ENCODE measurements at regions not wholly inside any gene's neighbourhood (a gene's known extent, or its start where the extent isn't known, plus 50 kb on each side); places are given as distances from the start of the nearest gene placed in this dataset.

DNA sequence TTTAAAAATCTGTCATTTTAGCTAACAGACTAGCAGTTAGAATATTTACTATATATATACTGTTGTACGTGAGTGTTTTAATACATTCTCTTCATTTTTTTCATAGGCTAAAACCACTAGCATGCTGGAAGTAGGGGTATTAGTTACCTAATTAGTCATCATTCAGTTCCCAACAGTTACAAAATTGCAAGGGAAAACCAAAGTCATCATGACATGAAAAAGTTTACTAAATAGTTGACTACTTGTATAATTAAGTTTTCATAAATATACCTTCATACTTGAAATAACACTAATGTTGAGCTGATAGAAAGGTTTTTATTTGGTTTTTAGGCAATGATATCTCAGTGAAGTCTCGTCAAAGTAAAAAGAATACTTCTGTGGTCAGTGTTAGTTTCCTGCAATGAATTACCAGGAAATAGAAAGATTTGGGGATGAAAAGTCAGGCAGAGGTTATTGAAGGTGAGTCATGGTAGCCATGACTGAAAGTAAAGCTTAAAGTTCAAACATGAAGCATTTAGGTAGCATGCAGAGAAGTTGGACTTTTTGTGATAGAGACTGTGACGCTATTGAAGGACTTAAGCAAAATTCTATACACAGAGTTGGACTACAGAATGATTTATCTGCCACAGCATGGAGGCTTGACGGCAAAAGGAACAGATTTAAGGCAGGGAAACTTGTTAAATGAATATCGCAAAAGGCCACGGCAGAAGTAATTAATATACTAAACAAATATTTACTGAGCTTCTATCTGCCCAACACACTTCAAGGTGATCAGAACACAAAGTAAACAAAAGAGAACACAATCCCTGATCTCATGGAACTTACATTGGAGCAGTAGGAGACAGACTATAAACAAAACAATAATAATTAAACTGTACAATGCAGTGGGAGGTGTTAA is 828.1 kb upstream of the FAT3 start:
- no peak for DNase-seq (ENCODE audit: low read depth in 4 of 4, low spot score in 2 of 4)

DNA sequence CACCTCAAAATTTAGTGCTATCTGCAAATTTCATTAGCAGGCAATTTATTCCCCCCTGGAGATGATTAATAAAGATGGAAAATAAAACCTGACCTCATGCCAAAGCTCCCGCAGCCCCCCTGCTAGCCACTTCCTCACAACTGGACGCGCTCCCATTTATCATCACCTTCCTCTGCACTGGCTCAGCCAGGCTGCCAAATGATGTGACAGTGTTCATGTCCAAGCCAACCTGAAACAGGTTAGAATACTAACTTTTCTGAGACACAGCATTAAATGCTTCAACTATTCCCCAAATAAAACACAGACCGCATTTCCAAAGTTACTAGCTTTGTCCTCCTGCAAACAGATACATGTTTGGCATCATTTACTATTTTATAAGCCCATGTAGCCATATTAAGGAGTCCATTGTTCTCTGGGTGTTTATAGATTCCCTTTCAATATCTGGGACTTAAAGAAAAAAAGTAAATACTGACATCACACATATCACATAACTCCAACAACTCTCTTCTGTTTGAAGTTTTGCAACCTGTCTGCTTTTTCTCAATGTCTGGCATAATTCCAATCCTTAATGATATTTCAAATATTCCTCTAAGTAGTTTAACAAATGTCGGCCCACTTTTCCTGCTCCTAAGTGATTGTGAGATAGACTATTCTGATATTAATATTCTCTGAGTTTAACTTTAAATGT is 829.7 kb upstream of the FAT3 start:
- DNase-seq (ENCODE audit: low read depth in 4 of 4, low spot score in 2 of 4): no peak

DNA sequence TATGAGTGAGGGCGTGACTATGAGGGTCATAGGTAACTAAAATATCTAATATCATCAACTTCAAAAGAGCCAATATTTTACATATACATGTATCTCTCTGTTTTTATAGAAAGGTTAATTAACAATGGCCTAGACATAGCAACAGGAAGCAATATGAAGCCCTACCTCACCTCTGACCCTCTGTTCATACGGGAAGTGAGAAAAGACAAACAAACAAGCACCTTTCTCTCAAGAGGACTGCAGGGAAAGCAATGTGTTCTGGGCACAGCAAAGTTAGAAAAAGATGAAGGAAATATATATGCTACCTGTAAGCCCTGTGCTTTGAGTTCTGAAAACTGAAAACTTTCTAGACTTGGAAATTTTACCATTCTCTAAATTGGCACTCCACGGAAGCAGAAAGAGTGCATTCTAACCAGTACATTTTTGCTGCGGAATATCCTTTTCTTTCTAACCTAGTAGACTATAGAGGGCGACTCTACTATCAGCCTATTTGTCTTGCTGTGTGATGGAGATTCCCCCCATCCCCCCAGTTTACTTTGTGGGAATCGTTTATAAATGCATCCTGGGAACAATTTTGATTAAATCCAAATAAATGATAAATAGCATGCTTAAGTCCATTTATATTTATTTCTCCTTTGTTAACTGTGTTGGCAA is 830.4 kb upstream of the FAT3 start:
- DNase-seq (ENCODE audit: low read depth in 4 of 4, low spot score in 2 of 4): no peak

DNA sequence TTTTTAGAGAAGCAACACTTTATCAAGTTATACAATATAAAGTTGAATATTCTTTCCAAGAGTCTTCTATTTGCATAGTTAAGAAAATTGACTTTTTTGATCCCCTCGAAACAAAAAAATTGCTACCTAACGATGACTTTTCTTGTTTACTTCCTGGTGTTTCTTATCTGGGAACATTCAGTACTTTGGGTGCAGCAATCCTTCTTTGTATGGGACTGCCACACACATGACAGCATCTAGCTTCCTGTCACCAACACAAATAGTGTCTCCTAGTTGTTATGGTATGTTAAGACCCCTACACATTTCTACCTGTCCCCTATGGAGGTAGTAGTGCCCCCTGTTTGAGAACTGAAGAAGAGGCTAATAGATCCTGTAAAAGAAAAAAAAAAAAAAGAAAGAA is 841.7 kb upstream of the FAT3 start:
- no peak for DNase-seq (ENCODE audit: low read depth in 4 of 4, low spot score in 2 of 4)

DNA sequence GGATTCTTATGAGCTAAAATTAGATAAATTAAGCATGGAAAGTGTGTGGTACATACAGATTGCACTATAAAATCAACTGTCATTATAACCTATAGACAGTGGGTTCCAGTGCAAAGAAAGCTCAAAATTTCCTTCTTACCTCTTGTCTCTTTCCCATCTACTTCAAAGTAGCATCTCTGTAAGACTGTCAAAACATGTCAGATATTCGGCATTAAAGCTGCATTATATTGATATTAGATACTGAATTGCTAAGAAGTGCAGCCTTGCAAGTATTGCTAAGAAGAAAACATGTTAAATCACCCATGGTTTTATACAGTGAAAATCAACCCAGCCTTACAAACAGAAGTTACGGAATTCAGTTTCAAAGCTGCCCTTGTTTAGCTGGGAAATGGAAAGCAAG is 849.8 kb upstream of the FAT3 start:
- DNase-seq (ENCODE audit: low read depth in 4 of 4, low spot score in 2 of 4): no peak

DNA sequence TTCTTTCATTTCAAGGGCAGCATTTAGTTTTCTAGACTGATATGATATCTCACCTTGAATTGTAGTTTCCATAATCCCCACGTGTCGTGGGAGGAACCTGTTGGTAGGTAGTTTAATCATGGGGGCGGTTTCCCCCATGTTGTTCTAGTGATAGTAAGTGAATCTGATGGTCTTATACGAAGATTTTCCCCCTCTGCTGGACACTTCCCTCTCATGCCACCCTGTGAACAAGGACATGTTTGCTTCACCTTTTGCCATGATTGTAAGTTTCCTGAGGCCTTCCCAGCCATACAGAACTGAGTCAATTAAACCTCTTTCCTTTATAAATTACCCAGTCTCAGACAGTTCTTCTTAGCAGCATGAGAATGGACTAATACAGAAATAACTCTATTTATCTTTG is 851.1 kb upstream of the FAT3 start:
- no peak for DNase-seq (ENCODE audit: low read depth in 4 of 4, low spot score in 2 of 4)

DNA sequence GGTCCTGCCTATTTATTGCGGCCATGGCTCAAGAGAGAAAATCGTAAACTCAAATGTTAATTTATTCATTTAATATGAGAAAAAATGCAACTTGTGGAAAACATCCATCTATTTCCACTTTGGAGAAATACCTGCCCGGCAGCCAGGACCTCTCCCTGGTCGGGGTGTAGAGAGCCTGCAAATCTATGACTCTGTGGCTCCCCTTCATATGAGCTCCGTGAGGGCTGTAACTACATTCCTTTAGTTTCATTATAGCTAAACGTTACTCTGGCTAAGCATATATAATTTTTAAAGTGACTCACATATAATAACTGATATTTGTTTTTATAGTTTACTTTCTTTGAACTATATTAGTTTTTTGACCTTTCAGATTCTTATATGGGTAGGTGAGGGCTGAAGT is 857.8 kb upstream of the FAT3 start:
- no peak for DNase-seq (ENCODE audit: low read depth in 4 of 4, low spot score in 2 of 4)

DNA sequence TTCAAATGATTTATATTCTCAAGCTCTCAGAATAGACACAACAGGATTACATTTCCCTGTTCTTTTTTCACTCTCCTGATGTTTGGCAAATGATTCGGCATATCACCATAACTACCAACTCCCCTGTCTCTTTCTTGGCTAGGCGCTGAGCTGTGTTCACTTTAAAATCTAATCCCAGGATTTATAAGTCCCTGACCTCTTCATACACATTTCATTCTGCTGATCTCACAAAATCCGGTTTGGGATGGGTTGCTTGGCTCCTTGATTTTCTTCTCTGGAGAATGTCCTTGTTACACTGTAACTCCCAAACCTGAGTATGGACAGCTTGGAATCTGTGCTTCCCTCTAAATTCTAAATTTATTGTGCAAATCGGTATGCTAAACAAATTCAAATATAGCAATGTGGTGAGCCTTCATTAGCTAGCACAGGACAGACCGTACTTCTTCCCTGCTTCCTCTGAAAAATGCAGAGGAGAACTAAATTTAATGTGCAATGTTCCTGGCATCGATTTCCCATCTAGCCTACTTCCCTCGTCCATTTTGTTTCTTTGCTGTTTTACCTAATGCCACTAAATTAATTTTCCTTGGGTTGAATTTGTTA is 858.5 kb upstream of the FAT3 start:
- DNase-seq (ENCODE audit: low read depth in 4 of 4, low spot score in 2 of 4): no peak

DNA sequence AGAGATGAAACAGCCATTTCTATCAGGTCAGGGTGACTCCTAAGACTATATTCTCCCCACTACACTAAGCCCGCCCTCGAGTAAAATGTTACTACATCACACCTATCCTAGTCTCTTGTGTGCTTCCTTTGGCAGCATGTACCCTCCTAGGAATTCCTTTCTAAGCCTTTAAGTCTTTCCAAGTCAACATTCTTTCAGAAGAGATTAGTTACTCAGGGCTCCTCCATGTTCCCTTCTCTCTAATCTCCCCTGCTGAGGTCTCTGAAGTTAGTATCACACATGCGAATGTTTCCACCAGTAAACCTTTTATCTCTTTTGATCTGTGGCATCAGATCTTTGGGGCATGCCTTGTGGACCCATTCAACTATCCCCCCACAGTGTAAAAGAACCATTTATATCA is 873.7 kb upstream of the FAT3 start:
- DNase-seq (ENCODE audit: low read depth in 4 of 4, low spot score in 2 of 4): no peak

DNA sequence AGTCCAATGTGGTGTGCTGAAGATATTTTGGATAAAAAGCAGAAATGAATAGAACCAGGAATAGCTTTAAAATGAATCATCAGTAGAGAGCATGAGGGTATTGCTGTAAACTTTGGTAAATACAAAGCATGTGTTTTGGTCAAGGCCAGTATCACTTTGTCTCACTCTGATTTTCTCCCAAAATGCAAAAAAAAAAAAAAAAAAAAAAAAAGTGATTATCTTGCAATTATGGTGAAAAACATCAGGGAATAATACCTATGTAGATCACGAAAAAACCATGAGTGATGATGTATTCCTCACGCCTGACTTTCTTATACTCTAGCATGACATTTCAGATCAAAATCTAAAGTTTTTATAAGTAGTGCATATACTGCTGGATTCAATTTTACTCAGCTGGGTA is 897.9 kb upstream of the FAT3 start:
- DNase-seq (ENCODE audit: low read depth in 4 of 4, low spot score in 2 of 4): no peak

DNA sequence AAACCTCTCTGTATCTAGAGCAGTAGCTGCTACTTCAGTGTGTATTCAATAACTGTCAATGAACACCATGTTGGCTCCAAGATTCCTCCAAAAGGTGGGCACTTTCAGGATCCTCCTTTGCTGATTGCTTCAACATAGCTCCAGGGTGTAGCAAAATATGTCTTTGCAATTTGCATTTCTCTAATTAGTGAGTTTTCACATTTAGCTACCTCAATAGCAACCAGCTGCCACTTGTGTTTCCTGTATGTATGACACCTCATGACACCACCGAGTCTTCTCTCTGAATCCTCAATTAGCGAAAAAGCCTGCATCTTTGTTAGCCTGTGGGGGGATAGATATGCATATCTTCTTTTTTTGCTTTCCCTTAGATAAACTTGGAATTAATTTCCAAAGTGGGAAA is 898.3 kb upstream of the FAT3 start:
- DNase-seq (ENCODE audit: low read depth in 4 of 4, low spot score in 2 of 4): no peak

DNA sequence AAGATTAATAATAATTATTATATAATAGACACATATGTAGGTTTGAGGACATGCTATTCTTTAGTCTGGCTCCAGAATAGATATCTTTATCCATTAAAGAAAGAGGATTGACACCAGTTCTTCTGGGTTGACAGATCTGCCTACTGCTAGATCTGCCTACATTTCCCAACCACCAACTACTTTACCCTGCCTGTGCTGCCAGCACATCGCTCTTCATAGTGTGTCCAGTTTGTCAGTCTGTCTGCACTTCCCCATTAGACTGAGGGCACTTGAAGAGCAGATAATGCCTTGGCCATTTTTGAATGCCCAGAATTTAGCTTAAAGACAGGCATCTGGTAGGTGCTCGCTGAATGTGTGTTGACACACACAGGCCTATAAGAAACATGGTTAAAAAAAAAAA is 910.1 kb upstream of the FAT3 start:
- no peak for DNase-seq (ENCODE audit: low read depth in 4 of 4, low spot score in 2 of 4)

DNA sequence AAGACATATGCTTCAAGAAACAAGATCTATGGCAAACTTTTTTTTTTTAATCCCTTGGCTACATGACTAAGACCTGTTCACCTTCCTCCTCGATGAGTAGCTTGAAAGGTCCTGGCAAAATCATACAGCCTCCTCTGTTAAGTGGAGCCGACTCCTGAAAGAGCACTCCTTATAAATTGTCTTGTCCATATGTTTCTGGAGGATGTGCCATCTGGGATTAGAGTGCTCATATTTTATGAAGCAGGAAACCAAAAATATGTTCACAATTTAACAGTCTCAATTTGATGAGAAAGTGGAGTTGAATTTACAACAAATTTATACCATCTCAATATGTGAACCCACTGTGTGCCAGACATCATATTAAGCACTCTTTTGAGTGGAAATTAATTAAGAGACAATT is 912.1 kb upstream of the FAT3 start:
- DNase-seq (ENCODE audit: low read depth in 4 of 4, low spot score in 2 of 4): no peak

DNA sequence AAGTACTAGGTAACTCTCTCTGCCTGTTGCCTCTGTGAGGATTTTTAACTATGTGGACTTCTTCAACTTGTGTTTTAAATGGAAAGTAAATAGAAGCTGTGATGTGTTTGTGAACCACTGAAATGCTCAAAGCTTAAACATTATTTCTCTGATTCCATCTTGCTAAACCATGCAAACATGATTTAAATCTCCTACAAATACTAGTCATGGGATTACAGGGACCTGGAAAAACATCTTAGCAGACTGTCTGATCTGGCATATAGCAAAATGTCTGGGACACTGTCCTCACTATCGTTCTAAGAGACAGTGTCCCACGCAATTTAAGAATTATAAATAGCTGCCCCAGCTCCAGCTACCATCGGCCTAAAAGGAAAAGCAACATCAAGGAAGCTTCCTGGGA is 914.5 kb upstream of the FAT3 start:
- DNase-seq (ENCODE audit: low read depth in 4 of 4, low spot score in 2 of 4): no peak

DNA sequence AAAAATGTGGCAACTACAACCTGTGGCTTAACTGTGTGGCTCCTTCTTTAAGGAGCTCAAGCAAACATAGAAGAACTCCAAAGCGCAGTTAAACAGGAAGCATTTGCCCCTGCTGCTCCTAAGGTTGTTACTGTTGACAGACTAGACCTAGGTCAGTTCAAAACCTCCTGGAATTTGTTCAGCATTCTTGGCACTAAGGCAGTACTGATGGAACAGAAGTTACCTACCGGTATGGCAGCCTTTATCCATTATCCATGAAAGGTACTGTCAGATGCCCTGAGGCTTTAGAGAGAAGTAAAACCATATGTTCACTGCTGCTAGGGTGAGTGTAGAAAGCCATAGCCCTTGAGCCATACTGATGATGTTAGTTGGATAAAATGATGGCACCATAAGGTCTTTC is 916.5 kb upstream of the FAT3 start:
- no peak for DNase-seq (ENCODE audit: low read depth in 4 of 4, low spot score in 2 of 4)

DNA sequence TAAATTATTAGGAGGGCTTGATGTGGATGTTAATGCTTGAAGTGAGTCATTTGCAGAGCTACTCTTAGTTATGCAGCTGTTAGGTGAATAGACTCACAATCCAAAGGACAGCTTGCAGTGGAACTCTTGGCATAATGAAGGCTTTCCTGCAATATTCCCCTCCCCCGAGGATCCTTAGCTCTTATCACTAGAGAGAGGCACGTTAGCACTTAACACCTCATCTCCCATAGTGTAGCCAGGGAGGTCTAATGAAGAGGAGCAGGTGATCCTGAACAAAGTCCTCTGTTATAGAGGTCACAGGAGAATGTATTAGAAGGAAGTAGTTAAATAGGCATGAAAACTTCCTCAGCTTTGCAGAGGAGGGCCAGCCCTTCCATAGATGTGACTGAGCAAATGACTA is 919.2 kb upstream of the FAT3 start:
- no peak for DNase-seq (ENCODE audit: low read depth in 4 of 4, low spot score in 2 of 4)

DNA sequence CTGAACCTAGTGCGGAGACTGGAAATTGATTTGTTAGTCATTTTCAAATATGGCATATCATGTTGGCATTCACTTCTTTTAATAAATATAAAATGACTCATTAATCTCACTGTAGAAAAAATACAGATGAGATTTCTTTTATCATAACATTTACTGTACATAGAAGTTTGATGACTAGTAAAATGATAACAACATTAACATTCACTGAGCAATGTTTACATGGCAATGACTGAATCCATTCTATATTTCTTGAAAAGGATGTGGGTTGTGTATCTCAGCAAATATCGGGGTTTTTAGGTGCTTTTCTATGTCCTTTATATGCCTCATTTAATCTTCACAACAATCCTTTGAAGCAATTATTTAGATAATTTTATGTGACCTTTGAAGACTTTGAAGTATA is 920.9 kb upstream of the FAT3 start:
- DNase-seq (ENCODE audit: low read depth in 4 of 4, low spot score in 2 of 4): no peak

DNA sequence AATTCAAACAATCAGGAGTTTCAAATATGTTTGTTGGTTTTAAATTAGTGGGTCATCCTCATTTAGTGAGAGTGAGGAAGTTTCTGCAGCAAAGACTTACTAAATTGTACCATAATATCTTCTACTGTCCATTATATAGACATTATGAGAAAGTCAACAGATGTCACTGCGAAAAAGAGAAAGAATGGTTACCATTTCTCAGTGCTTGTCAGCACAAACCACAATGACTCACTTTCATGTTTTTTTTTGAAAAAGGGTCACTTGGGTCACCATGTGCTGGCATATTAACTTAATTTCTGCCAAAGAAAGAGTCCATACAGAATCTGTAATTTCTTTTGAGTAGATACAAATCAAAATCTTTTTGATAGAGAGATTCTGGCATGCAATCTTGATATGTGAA is 924.6 kb upstream of the FAT3 start:
- DNase-seq (ENCODE audit: low read depth in 4 of 4, low spot score in 2 of 4): no peak

DNA sequence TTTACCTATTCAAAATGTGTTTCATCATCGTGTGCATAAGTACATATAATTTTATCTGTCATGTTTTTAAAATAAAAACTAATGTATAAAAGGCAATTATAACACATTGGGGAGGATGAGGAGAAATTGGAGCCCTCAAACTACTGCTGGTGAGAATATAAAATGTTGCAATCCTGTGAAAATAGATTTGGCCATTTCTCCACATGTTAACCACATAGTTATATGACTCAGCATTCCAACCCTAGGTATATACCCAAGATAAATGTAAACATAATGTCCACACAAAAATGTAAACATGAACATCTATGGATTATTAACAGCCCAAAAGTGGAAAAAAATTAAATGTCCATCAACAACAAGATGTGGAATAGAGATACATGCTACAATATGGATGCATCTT is 928.0 kb upstream of the FAT3 start:
- DNase-seq (ENCODE audit: low read depth in 4 of 4, low spot score in 2 of 4): no peak

DNA sequence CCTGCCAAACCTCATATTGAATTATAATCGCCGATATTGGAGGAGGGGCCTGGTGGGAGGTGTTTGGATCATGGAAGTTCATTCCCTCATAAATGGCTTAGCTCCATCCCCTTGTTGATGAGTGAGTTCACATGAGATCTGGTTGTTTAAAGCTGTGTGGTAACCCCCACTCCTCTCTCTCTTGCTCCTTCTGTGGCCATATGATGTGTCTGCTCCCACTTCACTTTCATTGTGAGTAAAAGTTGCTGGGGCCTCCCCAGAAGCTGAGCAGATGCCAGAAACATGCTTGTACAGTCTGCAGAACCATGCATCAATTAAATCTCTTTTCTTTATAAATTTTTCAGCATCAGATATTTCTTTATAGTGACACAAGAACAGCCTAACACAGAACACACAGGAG is 929.0 kb upstream of the FAT3 start:
- no peak for DNase-seq (ENCODE audit: low read depth in 4 of 4, low spot score in 2 of 4)

DNA sequence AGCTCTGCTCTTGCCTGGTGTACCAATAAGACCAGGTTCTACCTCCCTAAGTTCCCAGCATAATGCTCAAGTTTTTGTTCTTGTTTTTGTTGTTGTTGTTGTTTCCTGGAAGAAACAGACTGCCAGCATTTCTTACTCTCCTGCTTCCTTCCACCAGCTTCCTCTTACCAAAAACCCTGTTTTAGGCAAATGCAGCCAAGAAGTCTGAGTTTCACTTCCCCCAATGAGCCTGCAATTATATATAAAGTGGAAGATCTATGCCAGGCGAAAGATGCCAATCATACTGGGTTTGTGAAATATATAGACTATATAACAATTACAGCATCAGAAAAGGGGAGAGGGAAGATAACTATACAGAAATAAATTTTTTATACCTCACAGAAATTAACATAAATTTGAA is 931.5 kb upstream of the FAT3 start:
- no peak for DNase-seq (ENCODE audit: low read depth in 4 of 4, low spot score in 2 of 4)

DNA sequence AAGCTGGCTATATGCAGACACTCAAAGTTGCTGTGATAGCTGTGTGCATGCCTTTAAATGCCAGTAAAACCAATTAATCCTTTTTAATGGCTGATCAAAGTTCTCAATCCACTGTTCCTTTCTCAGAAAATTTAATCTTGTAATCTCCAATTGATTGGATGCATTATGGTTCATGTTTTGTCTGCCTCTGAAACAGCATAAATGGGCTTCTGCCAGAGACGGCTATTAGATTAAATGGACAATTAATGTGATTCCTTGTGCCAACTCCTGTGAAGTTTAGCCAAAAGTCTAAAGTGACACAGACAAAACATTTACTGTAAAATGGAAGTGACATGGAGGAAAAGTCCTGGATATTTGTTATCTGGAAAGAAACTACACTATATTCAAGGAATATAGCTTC is 952.5 kb upstream of the FAT3 start:
- no peak for DNase-seq (ENCODE audit: low read depth in 4 of 4, low spot score in 2 of 4)

Data from left renal cortex interstitium (tissue), 4 donors.